ENCODE measurements at regions not wholly inside any gene's neighbourhood (a gene's known extent, or its start where the extent isn't known, plus 50 kb on each side); places are given as distances from the start of the nearest gene placed in this dataset.

GRCh38 chr4:125787707-125788106, 473.0 kb downstream of the FAT4 start:
- TF ChIP-seq POLR2AphosphoS5 (IDR thresholded peaks at IDR 0.05; ENCODE audit: insufficient read depth in 1 of 2, low read depth in 1 of 2) = no peak
- TF ChIP-seq CTCF (IDR thresholded peaks at IDR 0.05) = no peak
